ENCODE measurements at regions not wholly inside any gene's neighbourhood (a gene's known extent, or its start where the extent isn't known, plus 50 kb on each side); places are given as distances from the start of the nearest gene placed in this dataset.

DNA sequence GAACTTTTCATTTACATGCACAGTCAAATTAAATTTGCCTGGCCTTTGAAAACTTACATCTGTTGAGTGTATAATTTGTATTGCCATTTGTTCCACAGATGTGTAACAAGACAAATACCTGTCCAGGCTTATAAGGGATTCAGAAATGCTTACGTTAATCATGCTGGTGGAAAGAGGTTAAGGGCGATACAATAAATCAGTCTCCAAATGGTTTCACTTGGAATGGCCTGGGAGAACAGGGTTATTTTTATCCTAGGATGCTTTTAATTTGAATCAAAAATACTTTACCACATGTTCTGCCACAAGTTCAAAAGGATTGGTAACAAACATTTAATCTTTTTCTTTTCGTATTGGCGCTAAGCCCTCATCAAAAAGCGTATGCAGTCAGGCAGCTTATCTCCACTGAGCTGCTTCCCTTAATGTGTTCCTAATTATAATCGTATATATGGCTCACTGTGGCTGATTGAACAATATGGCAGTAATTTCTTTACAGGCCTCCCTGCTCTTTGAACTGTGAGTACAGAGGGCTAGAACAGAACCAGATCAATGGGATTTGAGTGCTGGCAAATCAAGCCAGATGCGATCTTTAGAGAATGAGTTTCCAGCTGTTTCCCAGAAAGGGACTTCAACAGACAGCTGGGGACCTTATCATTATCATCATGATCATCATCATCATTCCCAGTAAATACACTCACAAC, 425.7 kb downstream of the SPRY2 start:
- TF ChIP-seq, protein P1, sequence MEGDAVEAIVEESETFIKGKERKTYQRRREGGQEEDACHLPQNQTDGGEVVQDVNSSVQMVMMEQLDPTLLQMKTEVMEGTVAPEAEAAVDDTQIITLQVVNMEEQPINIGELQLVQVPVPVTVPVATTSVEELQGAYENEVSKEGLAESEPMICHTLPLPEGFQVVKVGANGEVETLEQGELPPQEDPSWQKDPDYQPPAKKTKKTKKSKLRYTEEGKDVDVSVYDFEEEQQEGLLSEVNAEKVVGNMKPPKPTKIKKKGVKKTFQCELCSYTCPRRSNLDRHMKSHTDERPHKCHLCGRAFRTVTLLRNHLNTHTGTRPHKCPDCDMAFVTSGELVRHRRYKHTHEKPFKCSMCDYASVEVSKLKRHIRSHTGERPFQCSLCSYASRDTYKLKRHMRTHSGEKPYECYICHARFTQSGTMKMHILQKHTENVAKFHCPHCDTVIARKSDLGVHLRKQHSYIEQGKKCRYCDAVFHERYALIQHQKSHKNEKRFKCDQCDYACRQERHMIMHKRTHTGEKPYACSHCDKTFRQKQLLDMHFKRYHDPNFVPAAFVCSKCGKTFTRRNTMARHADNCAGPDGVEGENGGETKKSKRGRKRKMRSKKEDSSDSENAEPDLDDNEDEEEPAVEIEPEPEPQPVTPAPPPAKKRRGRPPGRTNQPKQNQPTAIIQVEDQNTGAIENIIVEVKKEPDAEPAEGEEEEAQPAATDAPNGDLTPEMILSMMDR (IDR thresholded peaks at IDR 0.05; ENCODE audit: insufficient read depth, low read length, poor library complexity, severe bottlenecking), result no peak
- TF ChIP-seq EZH2phosphoT487 (conservative IDR thresholded peaks at IDR 0.05; ENCODE audit: low read length), result no peak

Measured in SU-DHL-6 (cell line).